Inflammatory macrophage (primary cell): ENCODE measurements at regions not wholly inside any gene's neighbourhood (a gene's known extent, or its start where the extent isn't known, plus 50 kb on each side); places are given as distances from the start of the nearest gene placed in this dataset.
A peak's percentile ranks its signal among the peaks of the same experiment; 100 is the strongest.
"Not testable (repeated sequence)": the region's sequence is repeated elsewhere in the genome, so short reads cannot be mapped to it uniquely, and the experiment has no call there.

Experiments
- DNase-seq, 2 donors: peaks; one replicate each; pipeline ENCODE4 v3.0.0-alpha.2; 2020 to 2022

GRCh38 chr3:98644168-98644567 lies 50.8 kb upstream of the CPOX start:
- DNase-seq: peak in 1 of 2 donors; percentile 5

- DNase-seq: peak; percentile 76 to 78
Measured at GRCh38 chr3:98645039-98645438, 51.6 kb upstream of the CPOX start.

GRCh38 chr3:98646680-98647079 lies 53.3 kb upstream of the CPOX start:
- DNase-seq: no peak

- DNase-seq: no peak
Measured at GRCh38 chr3:98647197-98647596, 53.8 kb upstream of the CPOX start.

- DNase-seq: peak; percentile 40 to 94
Measured at GRCh38 chr3:98650971-98651779, 57.8 kb upstream of the CPOX start.

- DNase-seq: no peak
Measured at GRCh38 chr3:98651780-98652077, 58.3 kb upstream of the CPOX start.

GRCh38 chr3:98655666-98656065 lies 62.3 kb upstream of the CPOX start:
- DNase-seq: no peak

GRCh38 chr3:98657457-98657856 lies 64.0 kb upstream of the CPOX start:
- peak in 1 of 2 donors; percentile 10 for DNase-seq

GRCh38 chr3:98662699-98663098 lies 69.3 kb upstream of the CPOX start:
- DNase-seq: no peak

GRCh38 chr3:98670020-98670419 lies 76.6 kb upstream of the CPOX start:
- no peak for DNase-seq

- DNase-seq: no peak
Measured at GRCh38 chr3:98679986-98680385, 83.2 kb upstream of the ST3GAL6 start.

GRCh38 chr3:98680723-98681122 lies 82.4 kb upstream of the ST3GAL6 start:
- DNase-seq: no peak

GRCh38 chr3:98681486-98681885 lies 81.7 kb upstream of the ST3GAL6 start:
- DNase-seq: no peak

GRCh38 chr3:98682391-98682790 lies 80.7 kb upstream of the ST3GAL6 start:
- DNase-seq: not testable (repeated sequence)

GRCh38 chr3:98688363-98688762 lies 74.8 kb upstream of the ST3GAL6 start:
- DNase-seq: no peak

- DNase-seq: no peak
Measured at GRCh38 chr3:98690876-98691275, 72.3 kb upstream of the ST3GAL6 start.

- DNase-seq: no peak
Measured at GRCh38 chr3:98691897-98692296, 71.2 kb upstream of the ST3GAL6 start.

GRCh38 chr3:98692787-98693473 lies 70.2 kb upstream of the ST3GAL6 start:
- DNase-seq: peak in 1 of 2 donors; percentile 74

GRCh38 chr3:98695796-98696195 lies 67.3 kb upstream of the ST3GAL6 start:
- peak in 1 of 2 donors; percentile 59 for DNase-seq

- DNase-seq: not testable (repeated sequence)
Measured at GRCh38 chr3:98696296-98696695, 66.8 kb upstream of the ST3GAL6 start.

- no peak for DNase-seq
Measured at GRCh38 chr3:98697225-98697624, 65.9 kb upstream of the ST3GAL6 start.

GRCh38 chr3:98699132-98699531 lies 64.0 kb upstream of the ST3GAL6 start:
- DNase-seq: no peak

- DNase-seq: peak; percentile 18 to 36
Measured at GRCh38 chr3:98701071-98701675, 62.0 kb upstream of the ST3GAL6 start.

- no peak for DNase-seq
Measured at GRCh38 chr3:98702166-98702565, 61.0 kb upstream of the ST3GAL6 start.
